Hepatocyte (in vitro differentiated cells): ENCODE measurements at regions not wholly inside any gene's neighbourhood (a gene's known extent, or its start where the extent isn't known, plus 50 kb on each side); places are given as distances from the start of the nearest gene placed in this dataset.

Experiments used
- EZH2 ChIP-seq: fragments of 200-600 bp; sonication (generic); IDR thresholded peaks from 2 replicates; pipeline ENCODE4 v1.6.1; 2016; ENCODE audit warnings: antibody characterized with exemption, mild to moderate bottlenecking, borderline replicate concordance
- EZH2phosphoT487 ChIP-seq: fragments of 200-600 bp; sonication (generic); IDR thresholded peaks from one replicate; pipeline ENCODE4 v1.6.1; 2018; ENCODE audit warnings: antibody characterized with exemption, mild to moderate bottlenecking, low read depth, moderate library complexity; ENCODE audit not compliant: unreplicated experiment, severe bottlenecking
- TF ChIP-seq, protein P1 (sequence below): fragments of 200-600 bp; sonication (generic); IDR thresholded peaks from 2 replicates; pipeline ENCODE4 v1.5.1; 2016; ENCODE audit warnings: antibody characterized with exemption, mild to moderate bottlenecking; ENCODE audit not compliant: poor library complexity

DNA sequence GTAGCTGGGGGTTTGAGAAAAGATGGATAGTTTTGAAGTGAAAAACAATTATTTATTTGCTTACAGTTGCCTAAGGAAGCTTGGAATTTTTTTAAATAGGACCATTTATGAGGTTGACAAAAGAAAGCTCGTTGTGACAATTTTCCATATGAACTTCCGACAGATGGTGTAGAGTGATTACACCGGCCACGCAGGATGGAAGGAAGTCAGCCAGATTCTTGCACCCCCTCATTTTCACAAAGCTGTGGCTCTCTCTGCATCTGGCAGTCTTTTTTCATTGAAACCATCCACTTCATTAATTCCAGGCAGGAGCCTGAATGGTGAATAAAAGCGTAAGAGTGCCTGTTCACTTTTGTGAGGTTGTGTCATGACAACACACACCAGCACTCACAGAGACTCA, 1284.1 kb downstream of the AACS start:
- TF ChIP-seq EZH2 (no peak), EZH2phosphoT487 (no peak)
- TF ChIP-seq, protein P1, sequence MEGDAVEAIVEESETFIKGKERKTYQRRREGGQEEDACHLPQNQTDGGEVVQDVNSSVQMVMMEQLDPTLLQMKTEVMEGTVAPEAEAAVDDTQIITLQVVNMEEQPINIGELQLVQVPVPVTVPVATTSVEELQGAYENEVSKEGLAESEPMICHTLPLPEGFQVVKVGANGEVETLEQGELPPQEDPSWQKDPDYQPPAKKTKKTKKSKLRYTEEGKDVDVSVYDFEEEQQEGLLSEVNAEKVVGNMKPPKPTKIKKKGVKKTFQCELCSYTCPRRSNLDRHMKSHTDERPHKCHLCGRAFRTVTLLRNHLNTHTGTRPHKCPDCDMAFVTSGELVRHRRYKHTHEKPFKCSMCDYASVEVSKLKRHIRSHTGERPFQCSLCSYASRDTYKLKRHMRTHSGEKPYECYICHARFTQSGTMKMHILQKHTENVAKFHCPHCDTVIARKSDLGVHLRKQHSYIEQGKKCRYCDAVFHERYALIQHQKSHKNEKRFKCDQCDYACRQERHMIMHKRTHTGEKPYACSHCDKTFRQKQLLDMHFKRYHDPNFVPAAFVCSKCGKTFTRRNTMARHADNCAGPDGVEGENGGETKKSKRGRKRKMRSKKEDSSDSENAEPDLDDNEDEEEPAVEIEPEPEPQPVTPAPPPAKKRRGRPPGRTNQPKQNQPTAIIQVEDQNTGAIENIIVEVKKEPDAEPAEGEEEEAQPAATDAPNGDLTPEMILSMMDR, result no peak
